Adrenal gland (tissue), 9 donors: ENCODE measurements at regions not wholly inside any gene's neighbourhood (a gene's known extent, or its start where the extent isn't known, plus 50 kb on each side); places are given as distances from the start of the nearest gene placed in this dataset.
A peak's percentile ranks its signal among the peaks of the same experiment; 100 is the strongest.

Source experiments
- DNase-seq, 7 donors: peaks; one replicate each; pipeline ENCODE4 v3.0.0-alpha.2; 2019 to 2020
- H3K27ac ChIP-seq, 5 donors: fragments of 200-600 bp; sonication (generic) in 4 of 5; 1 replicate in 3 of 5; 2 replicates in 2 of 5; pipeline versions ENCODE4 v1.5.1 to v1.8.0; 2016 to 2020; ENCODE audit warnings: mild to moderate bottlenecking in 1 of 5
- H3K27me3 ChIP-seq: fragments of 200-600 bp; 2 replicates; pipeline ENCODE4 v1.8.0; 2021
- H3K36me3 ChIP-seq, 2 donors: fragments of 200-600 bp; replicated peaks in 1 of 2; 1 replicate in 1 of 2; 2 replicates in 1 of 2; pipeline versions ENCODE4 v1.5.1 to v1.8.0; 2018 to 2022
- H3K4me1 ChIP-seq, 2 donors: fragments of 200-600 bp; replicated peaks in 1 of 2; 1 replicate in 1 of 2; 2 replicates in 1 of 2; pipeline versions ENCODE4 v1.5.1 to v1.8.0; 2018 to 2021
- H3K4me3 ChIP-seq, 4 donors: fragments of 200-600 bp; sonication (generic) in 3 of 4; one replicate each; pipeline ENCODE4 v1.5.1; 2016 to 2018
- H3K9me3 ChIP-seq, 3 donors: fragments of 200-600 bp; sonication (generic) in 1 of 3; replicated peaks in 1 of 3; 1 replicate in 2 of 3; 2 replicates in 1 of 3; pipeline versions ENCODE4 v1.5.1 to v1.8.0; 2016 to 2021
- POLR2A ChIP-seq, 2 donors: fragments of 450-650 bp; IDR thresholded peaks; one replicate each; pipeline ENCODE4 v1.6.1; 2017; ENCODE audit warnings: antibody characterized with exemption in 2 of 2, mild to moderate bottlenecking in 2 of 2, moderate library complexity in 1 of 2
- WGBS, 4 donors: extraction: QIAGEN DNeasy Blood & Tissue Kit in 2 of 4; methylation state at CpG; one replicate each; pipeline versions ENCODE4 v1.1.5 to v1.1.7; 2013 to 2017; 5-methylcytosine and 5-hydroxymethylcytosine counted together
- intact Hi-C, 2 donors: fragments of 100-400 bp; cut with DNase I; formaldehyde crosslinking; loops; one replicate each; pipeline versions ENCODE4 v1.14.1 to v1.15.0; 2022 to 2023
- TF ChIP-seq, protein P1 (sequence below), 6 experiments: fragments of 450-650 bp in 4 of 6; fragments of 200-600 bp in 2 of 6; sonication (generic) in 1 of 6; IDR thresholded peaks; 1 replicate in 5 of 6; 2 replicates in 1 of 6; pipeline versions ENCODE4 v1.5.1 to v1.8.0; 2016 to 2021; ENCODE audit warnings: antibody characterized with exemption in 6 of 6, mild to moderate bottlenecking in 2 of 6, moderate library complexity in 1 of 6
- donor health status: healthy with polysubstance abuse.
- donor health status: Bipolar disorder and iron deficiency.
- donor health status: DM: yes; HTN: yes; CAD: no.
- donor health status: DM: no; HTN: no; CAD: no.
- donor health status: DM: no; HTN: no; CAD: no.

- no peak overlapping the region for H3K27ac ChIP-seq
- TF ChIP-seq, protein P1, sequence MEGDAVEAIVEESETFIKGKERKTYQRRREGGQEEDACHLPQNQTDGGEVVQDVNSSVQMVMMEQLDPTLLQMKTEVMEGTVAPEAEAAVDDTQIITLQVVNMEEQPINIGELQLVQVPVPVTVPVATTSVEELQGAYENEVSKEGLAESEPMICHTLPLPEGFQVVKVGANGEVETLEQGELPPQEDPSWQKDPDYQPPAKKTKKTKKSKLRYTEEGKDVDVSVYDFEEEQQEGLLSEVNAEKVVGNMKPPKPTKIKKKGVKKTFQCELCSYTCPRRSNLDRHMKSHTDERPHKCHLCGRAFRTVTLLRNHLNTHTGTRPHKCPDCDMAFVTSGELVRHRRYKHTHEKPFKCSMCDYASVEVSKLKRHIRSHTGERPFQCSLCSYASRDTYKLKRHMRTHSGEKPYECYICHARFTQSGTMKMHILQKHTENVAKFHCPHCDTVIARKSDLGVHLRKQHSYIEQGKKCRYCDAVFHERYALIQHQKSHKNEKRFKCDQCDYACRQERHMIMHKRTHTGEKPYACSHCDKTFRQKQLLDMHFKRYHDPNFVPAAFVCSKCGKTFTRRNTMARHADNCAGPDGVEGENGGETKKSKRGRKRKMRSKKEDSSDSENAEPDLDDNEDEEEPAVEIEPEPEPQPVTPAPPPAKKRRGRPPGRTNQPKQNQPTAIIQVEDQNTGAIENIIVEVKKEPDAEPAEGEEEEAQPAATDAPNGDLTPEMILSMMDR (IDR thresholded peaks at IDR 0.05), result no peak
- no peak for TF ChIP-seq POLR2A (IDR thresholded peaks at IDR 0.05)
- H3K4me3 ChIP-seq, result no peak overlapping the region
- peak in 1 of 7 donors; percentile 11 for DNase-seq
- intact Hi-C loops, result no loop called here
- H3K27me3 ChIP-seq, result no peaks in the 10 kb centered on the region
- H3K36me3 ChIP-seq, result no peaks in the 10 kb centered on the region
- H3K4me1 ChIP-seq, result no peaks in the 10 kb centered on the region
- no peaks in the 10 kb centered on the region for H3K9me3 ChIP-seq
Measured at GRCh38 chr5:96080557-96080956, 118.9 kb upstream of the ELL2 start.

DNA sequence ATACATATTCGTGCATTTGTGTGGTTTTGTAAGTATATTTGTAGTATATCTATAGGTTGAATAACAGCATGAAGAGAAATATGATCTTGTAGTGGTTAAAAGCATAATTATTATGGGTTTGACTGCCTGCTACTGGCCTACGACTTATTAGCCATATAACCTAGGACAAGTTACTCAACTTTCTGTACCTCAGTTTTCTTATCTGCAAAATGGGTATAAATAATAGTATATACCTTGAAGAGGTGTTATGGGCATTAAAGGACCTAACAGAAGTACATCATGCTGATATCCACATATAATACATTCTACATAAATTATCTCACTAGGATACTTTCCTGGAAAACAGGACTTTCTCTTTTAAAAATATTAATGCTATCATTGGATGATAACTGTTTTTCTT is 118.3 kb upstream of the ELL2 start:
- no peaks in the 10 kb centered on the region for H3K4me1 ChIP-seq
- 53 to 68% (median 61%) methylated on average over 2 of the region's 2 CpGs for WGBS, 4 donors
- H3K9me3 ChIP-seq, result no peaks in the 10 kb centered on the region
- TF ChIP-seq POLR2A (IDR thresholded peaks at IDR 0.05), result no peak
- TF ChIP-seq, protein P1 (IDR thresholded peaks at IDR 0.05), result no peak
- no peak overlapping the region for H3K4me3 ChIP-seq
- no peak for DNase-seq
- intact Hi-C loops, result no loop called here
- no peaks in the 10 kb centered on the region for H3K27me3 ChIP-seq
- H3K36me3 ChIP-seq, result no peaks in the 10 kb centered on the region
- H3K27ac ChIP-seq, result no peak overlapping the region

DNA sequence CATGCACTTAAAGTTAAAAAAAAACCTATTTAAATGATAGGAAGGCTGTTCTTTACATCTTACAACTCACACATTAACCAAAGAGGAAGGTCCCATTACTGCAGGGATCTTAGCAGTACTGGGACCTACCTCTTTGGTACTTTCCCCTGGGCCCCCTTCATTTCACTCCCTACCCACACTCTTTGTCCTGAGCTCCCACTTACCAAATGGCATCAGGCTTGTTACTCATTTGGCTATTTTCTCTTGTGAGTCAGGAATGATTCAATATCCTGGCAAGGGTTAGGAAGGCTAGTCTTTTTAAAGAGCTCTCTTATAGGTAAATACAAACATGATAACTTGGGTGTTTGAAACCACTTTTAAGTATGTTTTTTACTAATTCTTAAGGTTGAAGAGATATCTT is 117.4 kb upstream of the ELL2 start:
- H3K36me3 ChIP-seq, result no peaks in the 10 kb centered on the region
- no peak overlapping the region for H3K27ac ChIP-seq
- no peaks in the 10 kb centered on the region for H3K27me3 ChIP-seq
- peak in 1 of 7 donors; percentile 17 for DNase-seq
- TF ChIP-seq, protein P1 (IDR thresholded peaks at IDR 0.05), result no peak
- no peak for TF ChIP-seq POLR2A (IDR thresholded peaks at IDR 0.05)
- no peaks in the 10 kb centered on the region for H3K9me3 ChIP-seq
- H3K4me1 ChIP-seq, result no peaks in the 10 kb centered on the region
- H3K4me3 ChIP-seq, result no peak overlapping the region
- intact Hi-C loops, result no loop called here

- Histone ChIP-seq H3K4me3 (no peak overlapping the region), H3K27me3 (no peaks in the 10 kb centered on the region), H3K27ac (no peak overlapping the region), H3K9me3 (no peaks in the 10 kb centered on the region), H3K4me1 (no peaks in the 10 kb centered on the region), H3K36me3 (no peaks in the 10 kb centered on the region)
- 82 to 88% (median 86%) methylated on average over 3 of the region's 3 CpGs for WGBS, 4 donors
- intact Hi-C loops, result no loop called here
- DNase-seq, result no peak
- TF ChIP-seq, protein P1 (IDR thresholded peaks at IDR 0.05), result no peak
- TF ChIP-seq POLR2A (IDR thresholded peaks at IDR 0.05), result no peak
Measured at GRCh38 chr5:96076451-96076850, 114.8 kb upstream of the ELL2 start.
